GM21737 (cell line): ENCODE measurements at regions not wholly inside any gene's neighbourhood (a gene's known extent, or its start where the extent isn't known, plus 50 kb on each side); places are given as distances from the start of the nearest gene placed in this dataset.
"Not testable (repeated sequence)": the region's sequence is repeated elsewhere in the genome, so short reads cannot be mapped to it uniquely, and the experiment has no call there.

Experiments
- ATAC-seq: cut with Tn5 transposase; IDR thresholded peaks from one replicate; pipeline ENCODE4 v1.9.1; 2021; ENCODE audit warnings: mild to moderate bottlenecking, moderate library complexity; ENCODE audit not compliant: unreplicated experiment

GRCh38 chr3:110821586-110821985 lies 250.0 kb upstream of the NECTIN3 start:
- no peak for ATAC-seq

- ATAC-seq: no peak
Measured at GRCh38 chr3:110822971-110823370, 248.6 kb upstream of the NECTIN3 start.

GRCh38 chr3:110846971-110847370 lies 224.6 kb upstream of the NECTIN3 start:
- no peak for ATAC-seq

GRCh38 chr3:110849064-110849463 lies 222.6 kb upstream of the NECTIN3 start:
- ATAC-seq: no peak

- no peak for ATAC-seq
Measured at GRCh38 chr3:110851736-110852135, 219.9 kb upstream of the NECTIN3 start.

- ATAC-seq: no peak
Measured at GRCh38 chr3:110855207-110855606, 216.4 kb upstream of the NECTIN3 start.

GRCh38 chr3:110856916-110857315 lies 214.7 kb upstream of the NECTIN3 start:
- no peak for ATAC-seq

GRCh38 chr3:110858549-110858948 lies 213.1 kb upstream of the NECTIN3 start:
- no peak for ATAC-seq

- no peak for ATAC-seq
Measured at GRCh38 chr3:110859336-110859735, 212.3 kb upstream of the NECTIN3 start.

- ATAC-seq: no peak
Measured at GRCh38 chr3:110859993-110860392, 211.6 kb upstream of the NECTIN3 start.

- no peak for ATAC-seq
Measured at GRCh38 chr3:110865934-110866333, 205.7 kb upstream of the NECTIN3 start.

- no peak for ATAC-seq
Measured at GRCh38 chr3:110868106-110868505, 203.5 kb upstream of the NECTIN3 start.

GRCh38 chr3:110869736-110870135 lies 201.9 kb upstream of the NECTIN3 start:
- ATAC-seq: no peak

- ATAC-seq: no peak
Measured at GRCh38 chr3:110871869-110872268, 199.7 kb upstream of the NECTIN3 start.

- no peak for ATAC-seq
Measured at GRCh38 chr3:110878692-110879091, 192.9 kb upstream of the NECTIN3 start.

- ATAC-seq: no peak
Measured at GRCh38 chr3:110881069-110881468, 190.5 kb upstream of the NECTIN3 start.

GRCh38 chr3:110886222-110886893 lies 185.3 kb upstream of the NECTIN3 start:
- no peak for ATAC-seq

- ATAC-seq: no peak
Measured at GRCh38 chr3:110887176-110887575, 184.4 kb upstream of the NECTIN3 start.

GRCh38 chr3:110888625-110889375 lies 182.8 kb upstream of the NECTIN3 start:
- not testable (repeated sequence) for ATAC-seq

- not testable (repeated sequence) for ATAC-seq
Measured at GRCh38 chr3:110889376-110889699, 182.3 kb upstream of the NECTIN3 start.

GRCh38 chr3:110894574-110894973 lies 177.0 kb upstream of the NECTIN3 start:
- ATAC-seq: no peak

- ATAC-seq: no peak
Measured at GRCh38 chr3:110895054-110895453, 176.6 kb upstream of the NECTIN3 start.

GRCh38 chr3:110897046-110897445 lies 174.6 kb upstream of the NECTIN3 start:
- no peak for ATAC-seq
